HG03558 (cell line): ENCODE measurements at regions not wholly inside any gene's neighbourhood (a gene's known extent, or its start where the extent isn't known, plus 50 kb on each side); places are given as distances from the start of the nearest gene placed in this dataset.
"Not testable (repeated sequence)": the region's sequence is repeated elsewhere in the genome, so short reads cannot be mapped to it uniquely, and the experiment has no call there.

Experiments used
- ATAC-seq: cut with Tn5 transposase; IDR thresholded peaks from one replicate; pipeline ENCODE4 v1.9.1; 2021; ENCODE audit warnings: moderate number of reproducible peaks; ENCODE audit not compliant: unreplicated experiment; ENCODE audit errors: extremely low read depth

- ATAC-seq: no peak
Observed at GRCh38 chr10:10727812-10728211, 289.9 kb upstream of the CELF2 start.

GRCh38 chr10:10730471-10731043, 287.1 kb upstream of the CELF2 start:
- no peak for ATAC-seq

GRCh38 chr10:10731366-10731765, 286.3 kb upstream of the CELF2 start:
- ATAC-seq: no peak

GRCh38 chr10:10734356-10735064, 283.2 kb upstream of the CELF2 start:
- no peak for ATAC-seq

- ATAC-seq: no peak
Observed at GRCh38 chr10:10745291-10745690, 272.4 kb upstream of the CELF2 start.

GRCh38 chr10:10755490-10755889, 262.2 kb upstream of the CELF2 start:
- ATAC-seq: no peak

- no peak for ATAC-seq
Observed at GRCh38 chr10:10758306-10758705, 259.4 kb upstream of the CELF2 start.

- not testable (repeated sequence) for ATAC-seq
Observed at GRCh38 chr10:10759806-10760205, 257.9 kb upstream of the CELF2 start.

- no peak for ATAC-seq
Observed at GRCh38 chr10:10765017-10765416, 252.7 kb upstream of the CELF2 start.

GRCh38 chr10:10772411-10772810, 245.3 kb upstream of the CELF2 start:
- no peak for ATAC-seq

GRCh38 chr10:10772874-10773508, 244.7 kb upstream of the CELF2 start:
- no peak for ATAC-seq

- ATAC-seq: no peak
Observed at GRCh38 chr10:10774416-10774815, 243.3 kb upstream of the CELF2 start.

GRCh38 chr10:10776363-10776762, 241.3 kb upstream of the CELF2 start:
- no peak for ATAC-seq

GRCh38 chr10:10777279-10777678, 240.4 kb upstream of the CELF2 start:
- ATAC-seq: no peak

- no peak for ATAC-seq
Observed at GRCh38 chr10:10777723-10778122, 239.9 kb upstream of the CELF2 start.

GRCh38 chr10:10778959-10779358, 238.7 kb upstream of the CELF2 start:
- ATAC-seq: no peak

- ATAC-seq: no peak
Observed at GRCh38 chr10:10779511-10779910, 238.2 kb upstream of the CELF2 start.

GRCh38 chr10:10780746-10781145, 236.9 kb upstream of the CELF2 start:
- no peak for ATAC-seq

- ATAC-seq: no peak
Observed at GRCh38 chr10:10782603-10783002, 235.1 kb upstream of the CELF2 start.

- no peak for ATAC-seq
Observed at GRCh38 chr10:10785627-10786026, 232.0 kb upstream of the CELF2 start.
